DMS114 treated with DMSO at 0.1 percent for 48 hours (cell line): ENCODE measurements at regions not wholly inside any gene's neighbourhood (a gene's known extent, or its start where the extent isn't known, plus 50 kb on each side); places are given as distances from the start of the nearest gene placed in this dataset.

Source experiments
- DNase-seq: peaks from one replicate; lab custom pipeline; 2025; ENCODE audit not compliant: unreplicated experiment; lab: John Stamatoyannopoulos, UW

DNA sequence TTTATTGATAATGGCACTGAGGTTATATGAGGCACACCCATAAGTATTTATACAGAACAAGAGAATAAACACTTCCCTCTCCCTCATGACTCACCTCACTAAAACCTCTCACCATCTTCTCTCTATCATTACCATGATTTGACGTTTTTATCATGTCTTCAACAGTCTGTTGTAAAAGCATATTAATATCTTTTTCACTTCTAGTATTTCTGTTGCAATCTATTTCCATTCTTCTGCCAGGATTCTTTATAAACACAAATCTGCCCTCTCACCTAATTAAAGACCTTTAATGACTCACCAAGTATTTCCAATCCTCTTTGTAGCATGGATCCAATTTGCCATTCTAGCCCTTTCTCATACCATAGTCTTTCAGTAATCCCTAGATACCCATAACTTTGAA, 527.7 kb downstream of the SLC16A7 start:
- DNase-seq, result no peak

DNA sequence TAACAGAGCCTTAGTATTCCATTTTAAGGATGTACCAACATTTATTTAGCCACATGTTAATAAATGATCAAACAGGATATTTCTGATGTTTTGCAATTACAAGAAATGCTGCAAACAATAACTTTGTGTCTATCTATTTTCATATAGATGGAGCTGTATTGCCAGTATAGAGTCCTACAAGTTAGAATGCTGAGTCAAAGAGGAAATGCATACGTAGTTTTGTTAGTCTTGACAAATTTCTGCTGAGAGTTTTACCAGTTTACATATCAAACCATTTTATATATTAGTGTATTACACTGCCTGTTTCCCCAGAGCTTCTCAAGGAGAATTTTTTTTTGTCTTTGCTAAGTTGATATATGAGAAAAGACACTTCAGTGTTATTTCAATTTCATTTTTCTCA, 541.7 kb downstream of the SLC16A7 start:
- no peak for DNase-seq

DNA sequence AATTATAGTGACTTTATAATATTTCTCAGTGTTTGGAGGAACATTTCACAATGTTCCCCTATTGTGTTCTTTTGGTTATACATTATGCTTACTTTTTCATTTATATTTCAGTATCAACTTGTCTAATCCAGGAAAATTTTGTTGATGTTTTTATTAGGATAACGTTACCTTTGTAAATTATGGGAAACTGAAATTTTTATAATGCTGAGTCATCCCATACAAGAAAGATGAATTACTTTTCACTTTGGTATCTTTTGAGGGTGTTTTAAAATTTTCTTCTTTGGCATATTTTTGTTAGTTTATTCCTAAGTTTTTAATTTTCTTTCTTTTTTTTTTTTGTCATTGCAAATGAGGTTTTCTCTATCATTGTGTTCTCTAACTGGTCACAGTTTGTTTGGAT, 542.7 kb downstream of the SLC16A7 start:
- no peak for DNase-seq

DNA sequence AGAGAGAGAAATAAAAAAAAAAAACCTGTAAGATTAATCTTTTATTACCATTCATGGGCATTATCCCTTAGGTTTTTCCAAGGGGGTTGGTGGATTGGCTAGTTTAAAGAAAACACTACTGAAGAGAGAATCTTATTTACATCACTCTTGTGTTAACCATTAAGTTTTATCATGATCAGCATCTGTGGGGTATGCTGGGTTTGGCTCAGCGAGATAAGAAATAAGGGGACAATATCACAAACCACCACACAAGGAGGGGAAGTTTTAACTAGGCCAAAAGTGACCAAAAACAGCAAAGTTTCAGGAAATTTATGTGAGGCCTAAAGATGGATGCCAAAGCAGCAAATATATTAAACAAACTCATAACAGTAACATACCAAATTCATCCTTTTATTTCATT, 548.6 kb downstream of the SLC16A7 start:
- DNase-seq, result no peak

DNA sequence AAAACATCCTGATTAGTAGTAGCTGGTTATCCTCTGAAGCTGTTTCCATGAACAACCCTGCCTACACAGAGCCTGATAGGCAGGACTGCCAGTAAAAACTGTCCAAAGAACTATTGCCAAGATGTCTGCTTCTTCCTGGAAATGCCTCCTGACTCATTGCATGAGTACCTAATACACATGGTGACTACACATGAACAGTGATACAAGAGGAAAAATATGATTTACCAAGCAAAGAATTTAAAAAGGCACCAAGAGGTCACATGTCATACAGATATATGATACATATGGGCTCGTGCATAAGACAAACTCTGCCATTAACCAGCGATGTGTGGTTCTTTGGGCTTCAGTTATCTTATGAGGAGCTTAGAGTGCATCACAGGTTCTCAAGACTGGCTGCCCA, 552.3 kb downstream of the SLC16A7 start:
- DNase-seq, result no peak

DNA sequence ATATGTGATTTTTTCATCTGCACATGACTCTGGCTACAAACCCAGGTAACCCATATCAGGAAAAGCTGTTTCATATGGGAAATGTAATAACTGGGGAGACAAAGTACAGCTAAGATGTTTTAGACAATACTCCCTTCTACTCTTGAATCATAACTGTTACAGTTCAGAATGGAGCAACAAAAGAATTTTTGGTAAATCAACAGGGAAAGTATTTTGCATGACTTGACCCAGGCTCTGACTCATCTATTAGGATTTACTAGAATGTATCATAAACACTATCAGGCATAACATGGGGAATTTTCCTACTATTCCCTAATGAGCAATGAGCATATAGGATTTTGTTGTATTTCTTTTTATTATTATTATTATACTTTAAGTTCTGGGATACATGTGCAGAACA, 553.0 kb downstream of the SLC16A7 start:
- no peak for DNase-seq

DNA sequence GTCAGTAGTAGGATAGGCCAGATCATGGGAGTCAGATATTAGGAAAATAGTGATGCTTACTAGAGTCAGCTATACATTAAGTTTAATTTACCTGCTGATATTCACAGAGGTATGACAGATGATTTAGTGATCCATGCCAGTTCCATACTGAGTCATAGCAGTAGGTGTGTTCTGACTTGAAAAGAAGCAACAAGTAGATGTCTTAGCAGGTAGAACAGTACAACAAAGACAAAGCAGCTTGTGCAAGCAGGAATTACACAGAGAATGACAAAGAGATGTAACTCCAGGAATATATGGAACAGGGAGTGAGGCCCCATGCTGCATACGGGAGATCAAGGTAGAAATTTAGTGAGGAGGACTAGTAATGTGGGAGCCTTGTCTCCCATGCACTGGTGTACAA, 556.9 kb downstream of the SLC16A7 start:
- no peak for DNase-seq

DNA sequence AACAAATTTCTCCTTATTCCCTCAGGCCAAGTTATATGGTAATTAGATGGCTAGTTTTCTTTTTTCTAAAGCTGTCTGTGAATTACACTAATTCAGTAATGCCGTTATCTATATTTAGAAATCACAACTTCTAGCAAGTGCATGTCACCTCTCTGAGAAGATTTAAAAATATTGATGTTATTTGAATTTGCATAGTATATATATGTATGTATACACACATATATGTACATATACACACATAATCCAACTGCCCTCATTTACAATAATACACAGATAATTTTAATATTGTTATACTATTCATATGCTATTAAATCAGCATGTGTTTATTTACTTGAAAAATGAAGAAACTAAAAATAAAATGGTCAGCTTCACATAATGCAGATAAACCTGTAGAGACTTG, 563.9 kb downstream of the SLC16A7 start:
- no peak for DNase-seq

DNA sequence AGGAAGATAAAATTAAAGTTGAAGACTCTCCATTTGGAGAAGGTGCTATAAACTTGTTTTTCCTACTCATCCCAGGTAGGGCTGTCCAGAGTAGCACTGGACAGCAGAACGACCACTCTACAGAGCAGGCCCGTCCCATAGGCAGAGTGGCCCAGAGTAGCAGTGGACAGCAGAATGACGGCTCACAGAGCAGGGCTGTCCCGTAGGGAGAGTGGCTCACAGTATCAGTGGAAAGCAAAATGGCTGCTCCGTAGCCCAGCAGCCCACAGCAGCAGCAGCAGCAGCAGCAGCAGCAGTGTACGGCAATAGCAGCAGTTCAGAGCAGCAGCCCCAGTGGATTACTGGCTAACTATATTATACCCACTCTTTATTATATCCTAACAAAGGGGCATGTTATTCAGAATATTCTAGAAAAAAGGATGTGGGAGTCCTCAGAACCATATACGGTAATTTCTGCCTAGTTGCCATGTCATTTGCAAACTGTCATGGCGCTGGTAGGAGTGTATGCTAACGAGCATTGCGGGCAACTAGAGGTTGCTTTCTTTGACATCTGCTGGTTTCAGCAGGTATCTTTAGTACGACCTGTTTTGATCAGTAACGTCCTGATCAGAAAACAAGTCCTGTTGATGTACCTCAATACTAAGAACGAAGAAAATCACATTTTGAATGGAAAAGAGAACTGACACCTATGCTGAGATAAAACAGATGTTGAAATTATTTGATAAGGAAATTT, 567.3 kb downstream of the SLC16A7 start:
- DNase-seq, result no peak

DNA sequence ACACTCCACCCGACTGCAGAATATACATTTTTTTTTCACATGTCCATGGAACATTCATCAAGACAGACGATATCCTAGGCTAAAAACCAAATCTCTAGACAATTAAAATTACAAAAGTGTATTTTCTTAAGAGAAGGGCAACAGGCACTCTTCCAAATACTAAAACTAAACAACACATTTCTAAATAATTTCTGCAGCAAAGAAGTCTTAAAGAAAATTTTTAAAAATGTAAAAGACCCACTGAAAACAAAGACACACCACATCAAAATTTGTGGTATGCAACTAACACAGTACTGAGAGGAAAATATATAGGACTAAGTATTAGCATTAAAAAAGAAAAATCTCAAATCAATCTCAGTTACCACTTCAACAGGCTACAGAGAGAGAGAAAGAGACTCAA, 570.0 kb downstream of the SLC16A7 start:
- DNase-seq, result no peak

DNA sequence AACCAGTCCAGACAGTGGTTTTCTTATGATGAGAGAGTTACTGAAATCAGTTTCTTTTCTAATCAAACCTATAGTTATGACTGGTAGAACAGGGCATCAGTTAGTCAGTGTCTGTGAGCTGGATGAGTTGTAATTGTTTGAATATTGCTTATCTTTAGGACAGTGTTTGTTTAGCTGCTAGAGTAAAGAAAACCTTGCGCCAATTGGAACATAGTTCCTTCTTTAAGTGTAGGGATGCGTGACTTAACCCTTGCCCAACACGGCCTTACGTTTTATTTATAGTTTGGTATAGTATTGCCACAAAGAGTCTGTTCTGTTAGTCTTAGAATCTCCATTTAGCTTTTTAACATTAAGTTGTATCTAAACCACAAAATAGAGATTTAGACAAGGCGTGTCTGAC, 572.6 kb downstream of the SLC16A7 start:
- DNase-seq, result no peak

DNA sequence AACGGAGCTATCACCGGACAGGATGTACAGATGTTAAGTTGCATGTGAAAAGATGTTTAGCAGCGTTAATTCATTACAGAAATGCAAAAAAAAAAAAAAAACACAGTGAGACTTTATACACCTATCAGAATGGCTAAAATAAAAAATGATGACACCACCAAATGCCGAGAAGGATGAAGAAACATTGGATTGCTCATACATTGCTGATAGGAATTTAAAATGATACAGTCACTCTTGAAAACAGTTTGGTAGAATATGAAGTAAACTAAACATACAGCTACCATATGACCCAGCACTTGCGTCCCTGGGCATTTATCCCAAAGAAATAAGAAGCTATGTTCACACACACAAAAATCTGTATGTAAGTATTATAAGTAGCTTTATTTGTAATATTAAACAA, 574.1 kb downstream of the SLC16A7 start:
- DNase-seq, result no peak

DNA sequence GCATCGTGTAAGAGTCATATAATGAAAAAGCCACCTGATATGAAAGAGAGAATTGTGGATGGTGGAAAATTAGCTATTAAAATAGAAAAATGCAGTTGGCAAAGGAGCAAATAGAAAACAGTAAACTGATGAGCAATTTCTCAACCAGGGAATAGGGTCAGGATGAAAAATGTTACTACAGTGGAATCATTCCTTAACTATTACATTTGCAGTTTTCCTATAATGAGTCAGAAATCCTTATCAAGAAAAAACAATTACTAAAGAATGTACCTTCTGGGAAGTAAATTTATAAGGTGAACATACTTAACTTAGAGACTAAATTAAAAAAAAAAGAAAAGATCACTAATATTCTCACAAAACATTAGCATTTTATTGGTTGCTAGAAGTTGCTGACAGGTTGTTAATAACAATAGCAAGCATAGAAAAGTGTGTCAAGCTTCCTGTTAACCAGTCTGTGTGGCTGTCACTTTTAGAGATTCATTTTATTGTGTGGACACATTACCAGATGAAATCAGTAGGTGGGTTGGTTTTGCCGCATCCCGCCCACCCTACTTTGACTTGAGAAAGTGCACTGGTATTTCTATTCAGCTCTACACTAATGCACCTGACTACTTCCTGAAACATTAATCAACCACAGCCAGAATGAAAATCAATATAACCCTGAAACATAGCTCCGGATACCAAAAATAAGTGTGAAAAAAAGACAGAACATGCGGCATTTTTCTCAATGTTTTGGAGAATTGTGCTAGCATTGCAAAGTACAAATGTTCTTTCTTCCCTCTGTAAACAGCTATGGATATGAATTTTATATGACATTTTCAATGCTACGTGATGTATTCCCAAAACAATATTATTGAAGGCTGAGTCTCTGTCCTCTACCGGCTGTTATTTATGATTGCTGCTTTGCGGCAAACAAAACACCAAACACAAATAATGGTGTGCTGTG, 576.7 kb downstream of the SLC16A7 start:
- DNase-seq, result no peak

DNA sequence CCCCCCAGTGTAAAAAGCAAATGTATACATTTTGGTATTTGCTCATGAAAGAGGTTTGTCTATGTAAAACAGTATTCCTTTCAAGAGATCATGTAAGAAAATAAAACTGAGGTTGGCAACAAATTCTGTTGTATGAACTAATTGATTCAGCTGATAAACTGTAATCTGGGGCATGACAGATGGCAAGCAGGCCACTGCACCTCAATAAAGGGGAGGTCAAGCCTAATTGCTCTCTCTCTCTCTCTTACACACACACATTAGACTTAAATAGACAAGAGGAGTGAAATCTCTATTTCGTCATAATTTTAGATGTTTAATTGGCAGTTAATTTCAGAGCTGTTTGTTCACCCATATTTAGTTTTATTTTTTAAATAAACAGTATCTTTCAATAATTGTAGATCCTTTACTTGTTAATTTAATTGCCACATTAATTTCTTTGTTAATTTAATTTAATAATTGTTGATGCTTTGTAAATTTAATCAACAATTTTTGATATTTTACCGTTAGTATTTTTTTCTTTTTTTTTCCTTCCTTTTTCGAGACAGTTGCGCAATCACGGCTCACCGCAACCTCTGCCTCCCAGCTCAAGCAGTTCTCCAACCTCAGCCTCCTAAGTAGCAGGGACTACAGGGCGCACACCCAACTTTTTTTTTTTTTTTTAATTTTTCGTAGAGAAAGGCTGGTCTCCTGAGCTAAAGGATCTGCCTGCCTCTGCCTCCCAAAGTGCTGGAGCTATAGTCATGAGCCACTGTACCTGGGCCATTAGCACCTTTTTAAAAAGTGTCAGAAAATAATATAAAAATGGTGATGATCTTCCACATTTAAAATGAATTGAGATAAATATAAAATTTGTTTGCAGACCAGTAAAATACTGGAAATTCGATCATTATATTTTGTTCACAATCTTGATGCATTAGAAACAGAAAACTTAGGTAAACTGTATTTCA, 577.7 kb downstream of the SLC16A7 start:
- DNase-seq, result no peak

DNA sequence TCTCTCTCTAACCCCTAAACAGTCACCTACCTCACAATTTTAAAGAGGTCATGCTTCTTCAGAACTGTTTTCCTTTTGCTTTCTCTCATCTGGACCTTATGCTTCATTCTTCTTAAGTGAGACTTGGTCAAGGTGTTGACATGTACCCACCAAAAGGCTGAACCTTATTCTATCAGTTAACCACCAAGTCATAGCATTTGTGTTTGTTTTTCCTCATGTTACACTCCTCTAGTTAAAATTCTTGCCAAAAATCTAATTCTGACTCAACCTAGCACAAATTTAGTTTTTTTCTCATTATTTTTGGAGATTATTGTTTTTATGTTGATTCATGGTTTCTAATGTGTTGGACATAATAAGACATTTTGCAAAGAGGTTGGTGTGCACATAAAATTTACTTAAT, 578.6 kb downstream of the SLC16A7 start:
- no peak for DNase-seq

DNA sequence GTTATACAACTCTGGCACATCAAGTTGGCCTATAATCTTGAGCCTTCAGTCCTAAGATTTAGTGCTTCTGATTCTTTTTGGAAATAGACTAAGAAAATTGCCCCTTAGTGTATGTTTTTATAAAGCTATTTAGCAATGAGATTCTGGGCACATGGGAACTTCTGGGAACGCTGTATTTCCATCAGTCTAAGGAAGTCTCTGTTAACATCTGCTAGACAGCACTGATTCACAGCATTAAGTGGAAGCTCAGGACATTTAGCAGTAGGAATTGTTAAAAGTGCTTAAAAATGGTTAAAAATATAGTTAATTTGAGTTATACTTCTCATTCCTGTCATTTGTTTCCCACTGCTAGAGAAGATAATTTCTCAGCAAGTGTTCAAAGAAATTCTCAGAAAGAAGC, 579.1 kb downstream of the SLC16A7 start:
- DNase-seq, result no peak

DNA sequence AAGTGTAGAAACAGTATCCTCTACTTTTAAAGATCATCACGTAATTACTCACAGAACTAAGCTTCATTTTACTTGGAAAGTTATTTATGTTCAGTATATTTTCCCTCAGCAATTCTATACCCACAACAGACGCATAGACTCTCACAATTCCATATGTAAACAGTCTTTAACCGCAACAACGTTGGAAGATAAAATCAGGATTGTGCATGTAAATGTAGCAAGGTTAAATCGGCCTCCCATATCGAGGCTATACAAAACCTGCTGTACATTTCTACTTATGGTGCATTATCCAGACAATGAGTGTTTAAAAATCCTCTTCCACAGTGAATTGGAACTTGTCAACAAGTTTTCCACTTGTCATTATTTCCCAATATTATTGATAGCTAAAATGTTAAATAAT, 581.1 kb downstream of the SLC16A7 start:
- DNase-seq, result no peak

DNA sequence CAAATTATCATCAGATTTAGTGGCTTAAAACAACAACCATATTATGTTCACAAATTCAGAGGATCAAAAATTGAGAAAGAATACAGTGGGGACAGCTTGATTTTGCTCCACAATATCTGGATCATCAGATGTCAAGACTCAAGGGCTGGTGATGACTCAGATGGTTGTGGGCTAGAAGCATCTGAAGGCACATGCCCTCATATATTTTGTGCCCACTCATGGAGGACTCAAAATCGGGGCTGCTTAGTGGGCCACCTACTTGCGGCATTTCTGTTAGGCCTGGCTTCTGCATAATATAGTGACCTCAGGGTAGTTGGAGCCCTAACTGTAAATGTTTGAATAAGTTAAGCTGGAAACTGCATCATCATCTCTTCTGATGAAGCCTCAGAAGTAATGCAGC, 584.5 kb downstream of the SLC16A7 start:
- no peak for DNase-seq

DNA sequence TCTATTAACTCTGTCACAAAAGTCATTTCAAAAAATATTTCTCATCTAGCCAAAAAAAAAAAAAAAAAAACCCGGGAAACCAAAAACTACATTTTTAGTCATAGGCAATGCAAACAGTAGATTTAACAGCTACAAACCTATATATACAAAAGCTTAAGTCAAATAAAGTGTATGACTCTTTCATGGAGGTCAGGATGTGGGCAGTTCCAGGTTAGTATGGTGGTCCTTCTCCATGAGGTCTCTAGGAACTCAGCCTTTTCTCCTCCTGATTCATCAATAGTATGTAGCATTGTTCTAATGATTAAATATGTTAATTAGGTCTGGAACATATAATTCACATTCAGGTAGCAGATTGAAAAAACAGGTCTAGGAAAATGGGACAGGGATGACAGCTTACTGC, 586.5 kb downstream of the SLC16A7 start:
- no peak for DNase-seq

DNA sequence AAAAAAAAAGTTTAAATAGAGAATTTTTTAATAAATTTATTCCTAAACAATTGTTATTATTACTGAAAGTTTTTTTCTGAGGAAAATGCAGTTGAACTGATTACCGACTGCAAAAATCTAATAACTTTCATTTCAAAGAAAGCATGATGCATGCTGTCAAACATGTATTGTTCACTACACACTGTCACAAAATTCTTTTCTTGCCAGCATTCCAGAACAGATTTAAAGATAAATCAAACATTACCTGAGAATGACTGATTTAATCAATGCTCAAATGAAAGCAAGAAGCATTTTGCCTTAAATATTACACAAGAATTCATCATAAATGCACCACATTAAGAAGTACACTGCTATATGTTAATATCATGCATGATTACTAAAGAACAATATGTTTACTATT, 588.3 kb downstream of the SLC16A7 start:
- DNase-seq, result no peak

DNA sequence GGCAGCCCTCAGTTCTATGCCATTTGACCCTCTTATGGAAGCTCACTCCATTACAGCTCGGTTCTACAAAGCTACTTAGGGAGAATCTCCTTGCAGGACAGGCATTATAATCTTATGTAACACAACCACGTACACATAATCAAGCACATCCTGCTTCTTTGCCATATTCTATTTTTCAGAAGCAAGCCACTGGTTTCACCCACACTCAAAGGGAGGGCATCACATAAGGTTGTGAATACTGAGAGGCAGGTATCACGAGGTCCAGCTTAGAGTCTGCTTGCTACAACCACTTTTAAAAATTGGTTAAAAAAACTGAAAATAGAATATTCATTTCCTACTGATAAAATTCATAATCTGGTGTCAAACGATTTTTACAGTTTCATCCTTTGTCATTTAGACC, 589.2 kb downstream of the SLC16A7 start:
- DNase-seq, result no peak
